Colon (tissue), 2 donors: ENCODE measurements at regions not wholly inside any gene's neighbourhood (a gene's known extent, or its start where the extent isn't known, plus 50 kb on each side); places are given as distances from the start of the nearest gene placed in this dataset.
"Not testable (repeated sequence)": the region's sequence is repeated elsewhere in the genome, so short reads cannot be mapped to it uniquely, and the experiment has no call there.

Experiments used
- FAIRE-seq: peaks from 2 replicates; lab custom pipeline; 2012; peaks lifted over from hg19 to GRCh38; lab: Jason Lieb, UNC
- donor health status: control.
- donor health status: control.

- FAIRE-seq: no peak
These were observed 339.2 kb upstream of the KAZN start for GRCh38 chr1:14259191-14259757.

GRCh38 chr1:14260480-14260879 lies 338.0 kb upstream of the KAZN start:
- FAIRE-seq: no peak

- no peak for FAIRE-seq
These were observed 337.1 kb upstream of the KAZN start for GRCh38 chr1:14261395-14261794.

- no peak for FAIRE-seq
These were observed 335.8 kb upstream of the KAZN start for GRCh38 chr1:14262637-14263036.

GRCh38 chr1:14263225-14263624 lies 335.3 kb upstream of the KAZN start:
- no peak for FAIRE-seq

- no peak for FAIRE-seq
These were observed 334.8 kb upstream of the KAZN start for GRCh38 chr1:14263671-14264070.

GRCh38 chr1:14265495-14265894 lies 333.0 kb upstream of the KAZN start:
- FAIRE-seq: no peak

GRCh38 chr1:14267991-14268390 lies 330.5 kb upstream of the KAZN start:
- no peak for FAIRE-seq

- no peak for FAIRE-seq
These were observed 327.7 kb upstream of the KAZN start for GRCh38 chr1:14270821-14271220.

- FAIRE-seq: no peak
These were observed 324.7 kb upstream of the KAZN start for GRCh38 chr1:14273811-14274210.

GRCh38 chr1:14279891-14280290 lies 318.6 kb upstream of the KAZN start:
- not testable (repeated sequence) for FAIRE-seq

GRCh38 chr1:14280909-14281308 lies 317.6 kb upstream of the KAZN start:
- no peak for FAIRE-seq

- no peak for FAIRE-seq
These were observed 317.1 kb upstream of the KAZN start for GRCh38 chr1:14281412-14281811.

GRCh38 chr1:14282707-14283106 lies 315.8 kb upstream of the KAZN start:
- no peak for FAIRE-seq

- no peak for FAIRE-seq
These were observed 313.2 kb upstream of the KAZN start for GRCh38 chr1:14285238-14285637.

GRCh38 chr1:14291182-14291581 lies 307.3 kb upstream of the KAZN start:
- not testable (repeated sequence) for FAIRE-seq

- FAIRE-seq: no peak
These were observed 306.0 kb upstream of the KAZN start for GRCh38 chr1:14292520-14292919.

GRCh38 chr1:14294006-14294405 lies 304.5 kb upstream of the KAZN start:
- FAIRE-seq: no peak

- FAIRE-seq: no peak
These were observed 303.5 kb upstream of the KAZN start for GRCh38 chr1:14294860-14295536.

- FAIRE-seq: no peak
These were observed 301.7 kb upstream of the KAZN start for GRCh38 chr1:14296795-14297194.

- FAIRE-seq: no peak
These were observed 301.1 kb upstream of the KAZN start for GRCh38 chr1:14297356-14297755.

- no peak for FAIRE-seq
These were observed 299.7 kb upstream of the KAZN start for GRCh38 chr1:14298806-14299205.

GRCh38 chr1:14300991-14301703 lies 297.3 kb upstream of the KAZN start:
- no peak for FAIRE-seq

GRCh38 chr1:14301704-14302024 lies 296.8 kb upstream of the KAZN start:
- no peak for FAIRE-seq
